ENCODE measurements at regions not wholly inside any gene's neighbourhood (a gene's known extent, or its start where the extent isn't known, plus 50 kb on each side); places are given as distances from the start of the nearest gene placed in this dataset.

- TF ChIP-seq CTCF (IDR thresholded peaks at IDR 0.05 in 4 of 5, conservative IDR thresholded peaks at IDR 0.05 in 1 of 5): no peak
- no peak for TF ChIP-seq POLR2A (IDR thresholded peaks at IDR 0.05)
Measured at GRCh38 chr4:180057299-180057721, 2185.9 kb upstream of the TENM3 start.

Data from gastrocnemius medialis (tissue), 4 donors.